ENCODE measurements at regions not wholly inside any gene's neighbourhood (a gene's known extent, or its start where the extent isn't known, plus 50 kb on each side); places are given as distances from the start of the nearest gene placed in this dataset.

- CTCF ChIA-PET, result no interaction called here
Observed at GRCh38 chr11:11718511-11718910, 96.7 kb upstream of the GALNT18 start.

More at GRCh38 chr11:11718511-11718910, 96.7 kb upstream of the GALNT18 start:
- Histone ChIP-seq H3K9ac (replicated peaks; ENCODE audit: extremely low read depth, insufficient read depth, low read length) (no peak overlapping the region), H4K20me1 (replicated peaks; ENCODE audit: control insufficient read depth, extremely low read depth, insufficient read depth, low read length) (no peaks in the 10 kb centered on the region), H3K9me3 (replicated peaks; ENCODE audit: control insufficient read depth, insufficient read depth, low read length) (no peaks in the 10 kb centered on the region), H3K27ac (ENCODE audit: insufficient read depth, low read depth, low read length) (no peak overlapping the region), H3K27me3 (ENCODE audit: control insufficient read depth in 2 of 2, insufficient read depth in 2 of 2, low read length in 2 of 2) (no peaks in the 10 kb centered on the region), H3K4me3 (replicated peaks in 1 of 3; ENCODE audit: insufficient read depth in 1 of 3, low read depth in 1 of 3, low read length in 3 of 3) (no peak overlapping the region), H3K79me2 (ENCODE audit: control insufficient read depth, insufficient read depth, low read length) (no peaks in the 10 kb centered on the region), H3K9me1 (replicated peaks; ENCODE audit: control insufficient read depth, extremely low read depth, insufficient read depth, low read length) (no peaks in the 10 kb centered on the region), H3K36me3 (ENCODE audit: control insufficient read depth in 2 of 2, extremely low read depth in 1 of 2, insufficient read depth in 2 of 2, low read length in 2 of 2) (no peaks in the 10 kb centered on the region), H3K4me2 (ENCODE audit: insufficient read depth, low read length) (no peak overlapping the region), H2AFZ (ENCODE audit: low read depth, low read length) (no peak overlapping the region), H3K4me1 (ENCODE audit: control insufficient read depth, extremely low read depth, insufficient read depth, low read length) (no peaks in the 10 kb centered on the region)
- FAIRE-seq (no peak), DNase-seq (ENCODE audit: low read depth, low spot score) (no peak)
- dilution Hi-C loops (cut with MboI; ENCODE audit: extremely low pct_ligation_motif_present, low sequenced_read_pairs), result no loop called here
- TF ChIP-seq POLR2AphosphoS5 (IDR thresholded peaks at IDR 0.05; ENCODE audit: insufficient read depth, low read depth, low read length) (no peak), FOS (IDR thresholded peaks at IDR 0.05; ENCODE audit: borderline replicate concordance, insufficient read depth, low read length) (no peak), POLR2A (IDR thresholded peaks at IDR 0.05; ENCODE audit: low read depth, low read length) (no peak), JUN (IDR thresholded peaks at IDR 0.05; ENCODE audit: borderline replicate concordance, insufficient read depth, insufficient read length, low read depth) (no peak), EZH2 (IDR thresholded peaks at IDR 0.05; ENCODE audit: borderline replicate concordance, low read depth, low read length, severe bottlenecking) (no peak), MYC (IDR thresholded peaks at IDR 0.05; ENCODE audit: low read depth, low read length) (no peak), GATA2 (IDR thresholded peaks at IDR 0.05; ENCODE audit: insufficient read depth, insufficient read length, low read depth, low read length) (no peak), MAX (IDR thresholded peaks at IDR 0.05; ENCODE audit: insufficient read depth, insufficient read length) (no peak), CTCF (IDR thresholded peaks at IDR 0.05; ENCODE audit: extremely low read depth in 1 of 2, insufficient read depth in 1 of 2, low read depth in 1 of 2, low read length in 2 of 2) (no peak)
- intact Hi-C loops (cut with micrococcal nuclease), result no loop called here
- no TSS peak for BruUV-seq (replicated peaks)
- POLR2A ChIA-PET, result no interaction called here

All from endothelial cell of umbilical vein (primary cell).